SK-N-MC (cell line): ENCODE measurements at regions not wholly inside any gene's neighbourhood (a gene's known extent, or its start where the extent isn't known, plus 50 kb on each side); places are given as distances from the start of the nearest gene placed in this dataset.

ENCODE experiments used
- EZH2 ChIP-seq: fragments of 200-600 bp; sonication (generic); IDR thresholded peaks from one replicate; pipeline ENCODE4 v1.6.1; 2017; ENCODE audit warnings: antibody characterized with exemption
- FOXP2 ChIP-seq: optimal IDR thresholded peaks from 2 replicates; pipeline ENCODE3; 2011; ENCODE audit warnings: mild to moderate bottlenecking, moderate library complexity; ENCODE audit not compliant: insufficient read depth; ENCODE audit errors: extremely low read length, control extremely low read depth
- POLR2AphosphoS5 ChIP-seq: IDR thresholded peaks from 2 replicates; pipeline ENCODE4 v1.6.1; 2012; ENCODE audit warnings: mild to moderate bottlenecking, low read depth, low read length, borderline replicate concordance

DNA sequence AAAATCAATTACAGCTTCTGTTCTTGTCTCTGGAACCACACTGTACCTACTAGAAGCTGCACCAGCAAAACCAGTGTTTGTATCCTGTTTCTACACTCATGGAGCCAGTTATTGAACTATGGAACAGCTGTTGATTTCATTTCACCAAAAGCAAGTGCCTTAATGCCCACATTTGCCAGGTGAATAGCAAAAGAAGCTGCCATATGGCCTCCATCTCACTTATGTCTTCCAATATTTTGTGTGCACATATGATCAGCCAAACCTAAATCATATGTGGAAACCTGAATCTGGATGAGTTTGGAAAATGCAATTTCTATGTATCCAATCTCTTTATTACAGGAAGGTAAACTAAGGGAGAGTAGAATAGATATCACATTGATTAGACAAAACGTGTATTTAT, 415.8 kb upstream of the GRID2 start:
- TF ChIP-seq EZH2 (no peak), POLR2AphosphoS5 (no peak), FOXP2 (no peak)
